ENCODE measurements at regions not wholly inside any gene's neighbourhood (a gene's known extent, or its start where the extent isn't known, plus 50 kb on each side); places are given as distances from the start of the nearest gene placed in this dataset.

DNA sequence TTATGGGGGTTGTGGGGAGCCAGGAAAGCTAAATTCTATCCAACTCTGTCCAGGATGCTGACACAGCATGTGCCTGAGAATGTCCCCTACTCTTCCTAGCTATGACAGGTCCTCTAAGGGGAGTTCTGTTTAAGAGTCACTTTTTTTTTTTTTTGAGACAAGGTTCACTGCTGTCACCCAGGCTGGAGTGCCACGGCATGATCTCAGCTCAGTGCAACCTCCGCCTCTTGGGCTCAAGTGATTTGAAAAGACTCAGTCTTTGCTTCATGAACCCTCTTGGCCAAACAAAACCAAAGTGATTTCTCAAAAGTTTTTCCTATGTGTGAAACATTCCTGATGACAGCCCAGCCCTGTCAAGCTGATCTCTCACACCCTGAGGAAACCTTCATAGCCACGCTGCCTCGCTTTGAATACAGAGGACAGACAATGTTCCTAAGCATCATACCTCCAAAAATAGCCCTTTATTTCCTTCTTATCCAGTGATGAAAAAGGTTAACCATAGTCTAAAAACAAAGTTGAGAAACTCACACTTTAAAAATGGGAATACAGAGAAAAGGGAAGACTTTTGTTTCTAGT, 105.5 kb upstream of the PROK2 start:
- intact Hi-C loops (cut with DNase I) = no loop called here
- TF ChIP-seq, protein P1, sequence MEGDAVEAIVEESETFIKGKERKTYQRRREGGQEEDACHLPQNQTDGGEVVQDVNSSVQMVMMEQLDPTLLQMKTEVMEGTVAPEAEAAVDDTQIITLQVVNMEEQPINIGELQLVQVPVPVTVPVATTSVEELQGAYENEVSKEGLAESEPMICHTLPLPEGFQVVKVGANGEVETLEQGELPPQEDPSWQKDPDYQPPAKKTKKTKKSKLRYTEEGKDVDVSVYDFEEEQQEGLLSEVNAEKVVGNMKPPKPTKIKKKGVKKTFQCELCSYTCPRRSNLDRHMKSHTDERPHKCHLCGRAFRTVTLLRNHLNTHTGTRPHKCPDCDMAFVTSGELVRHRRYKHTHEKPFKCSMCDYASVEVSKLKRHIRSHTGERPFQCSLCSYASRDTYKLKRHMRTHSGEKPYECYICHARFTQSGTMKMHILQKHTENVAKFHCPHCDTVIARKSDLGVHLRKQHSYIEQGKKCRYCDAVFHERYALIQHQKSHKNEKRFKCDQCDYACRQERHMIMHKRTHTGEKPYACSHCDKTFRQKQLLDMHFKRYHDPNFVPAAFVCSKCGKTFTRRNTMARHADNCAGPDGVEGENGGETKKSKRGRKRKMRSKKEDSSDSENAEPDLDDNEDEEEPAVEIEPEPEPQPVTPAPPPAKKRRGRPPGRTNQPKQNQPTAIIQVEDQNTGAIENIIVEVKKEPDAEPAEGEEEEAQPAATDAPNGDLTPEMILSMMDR (IDR thresholded peaks at IDR 0.05) = no peak
- TF ChIP-seq POLR2A (IDR thresholded peaks at IDR 0.05) = no peak
- no peak for DNase-seq
- Histone ChIP-seq H3K36me3 (no peaks in the 10 kb centered on the region), H3K27ac (no peak overlapping the region), H3K27me3 (no peaks in the 10 kb centered on the region), H3K4me1 (no peaks in the 10 kb centered on the region), H3K9me3 (no peaks in the 10 kb centered on the region), H3K4me3 (no peak overlapping the region)
- 82% methylated on average over 4 of the region's 4 CpGs for WGBS (ENCODE audit: insufficient coverage, low coverage, low lambda C conversion rate, missing lambda C conversion rate)
- no peak for ATAC-seq

DNA sequence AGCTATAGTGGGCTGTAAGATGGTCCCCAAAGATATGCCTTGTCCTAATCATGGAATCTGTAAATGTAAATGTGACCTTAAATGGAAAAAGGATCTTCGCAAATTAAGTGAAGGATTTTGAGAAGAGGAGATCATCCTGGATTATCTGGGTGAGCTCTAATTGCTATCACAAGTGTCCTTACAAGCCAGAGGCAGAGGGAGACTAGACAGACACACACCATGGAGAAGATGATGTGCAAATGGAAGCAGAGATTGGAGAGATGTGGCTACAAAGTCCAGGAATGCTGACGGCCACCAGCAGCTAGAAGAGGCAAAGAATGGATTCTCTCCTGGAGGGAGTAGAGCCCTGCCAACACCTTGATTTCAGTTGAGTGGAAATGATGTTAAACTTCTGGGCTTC, 102.3 kb upstream of the PROK2 start:
- TF ChIP-seq POLR2A (IDR thresholded peaks at IDR 0.05) = no peak
- TF ChIP-seq, protein P1 (IDR thresholded peaks at IDR 0.05) = no peak
- 79% methylated on average over 2 of the region's 2 CpGs for WGBS (ENCODE audit: insufficient coverage, low coverage, low lambda C conversion rate, missing lambda C conversion rate)
- Histone ChIP-seq H3K4me1 (no peaks in the 10 kb centered on the region), H3K27ac (no peak overlapping the region), H3K27me3 (no peaks in the 10 kb centered on the region), H3K9me3 (no peaks in the 10 kb centered on the region), H3K4me3 (no peak overlapping the region), H3K36me3 (no peaks in the 10 kb centered on the region)
- DNase-seq (no peak), ATAC-seq (no peak)
- intact Hi-C loops (cut with DNase I) = no loop called here

DNA sequence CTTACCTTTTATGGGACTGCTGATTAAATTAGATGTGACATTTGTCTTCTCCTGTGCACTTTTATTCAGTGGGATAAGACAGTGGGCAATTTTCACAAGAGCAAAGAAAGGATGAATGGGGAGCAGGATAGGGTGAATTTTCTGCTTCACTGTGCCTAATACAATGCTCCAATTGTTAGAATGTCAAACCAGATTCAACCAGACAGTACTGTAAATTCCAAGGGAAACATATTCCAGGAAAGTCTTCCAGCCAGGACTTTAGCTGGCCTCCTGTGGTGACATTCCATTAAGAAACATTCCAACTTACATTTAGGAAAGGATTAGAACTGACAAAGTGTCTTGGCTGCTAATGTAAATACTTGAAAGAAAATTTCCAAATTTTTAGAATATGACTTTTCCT, 100.1 kb upstream of the PROK2 start:
- Histone ChIP-seq H3K9me3 (no peaks in the 10 kb centered on the region), H3K36me3 (no peaks in the 10 kb centered on the region), H3K4me3 (no peak overlapping the region), H3K4me1 (no peaks in the 10 kb centered on the region), H3K27ac (no peak overlapping the region), H3K27me3 (no peaks in the 10 kb centered on the region)
- intact Hi-C loops (cut with DNase I) = no loop called here
- TF ChIP-seq POLR2A (IDR thresholded peaks at IDR 0.05) = no peak
- TF ChIP-seq, protein P1 (IDR thresholded peaks at IDR 0.05) = no peak
- ATAC-seq (no peak), DNase-seq (no peak)

DNA sequence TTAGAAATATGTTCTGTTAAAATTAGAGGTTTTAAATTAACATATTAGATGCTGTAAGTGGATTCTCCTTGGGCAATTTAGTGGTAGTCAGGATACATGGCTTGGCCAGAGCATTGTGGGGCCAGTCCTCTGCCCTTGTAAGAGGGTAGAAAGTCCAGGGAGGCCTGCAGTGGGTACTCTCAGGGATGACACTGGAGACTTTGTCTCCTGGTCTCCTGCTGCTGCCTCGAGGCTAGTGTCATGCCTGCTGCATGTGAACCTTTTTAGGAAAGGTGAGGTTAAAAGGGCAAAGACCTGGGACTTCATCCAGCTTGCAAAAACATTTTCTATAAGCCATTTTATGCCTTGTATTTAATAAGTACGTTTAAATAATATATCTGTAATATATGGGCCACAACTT, 96.8 kb upstream of the PROK2 start:
- no peak overlapping the region for H3K4me3 ChIP-seq
- WGBS (ENCODE audit: insufficient coverage, low coverage, low lambda C conversion rate, missing lambda C conversion rate) = 27% methylated on average over 2 of the region's 2 CpGs
- H3K4me1 ChIP-seq = no peaks in the 10 kb centered on the region
- H3K27ac ChIP-seq = no peak overlapping the region
- H3K9me3 ChIP-seq = no peaks in the 10 kb centered on the region
- DNase-seq (peak in 2 of 3 donors; percentile 37 to 58), ATAC-seq (peak; percentile 84 to 97 (median 87))
- intact Hi-C loops (cut with DNase I) = no loop called here
- no peaks in the 10 kb centered on the region for H3K36me3 ChIP-seq
- TF ChIP-seq, protein P1 (IDR thresholded peaks at IDR 0.05) = no peak
- TF ChIP-seq POLR2A (IDR thresholded peaks at IDR 0.05) = no peak
- no peaks in the 10 kb centered on the region for H3K27me3 ChIP-seq

DNA sequence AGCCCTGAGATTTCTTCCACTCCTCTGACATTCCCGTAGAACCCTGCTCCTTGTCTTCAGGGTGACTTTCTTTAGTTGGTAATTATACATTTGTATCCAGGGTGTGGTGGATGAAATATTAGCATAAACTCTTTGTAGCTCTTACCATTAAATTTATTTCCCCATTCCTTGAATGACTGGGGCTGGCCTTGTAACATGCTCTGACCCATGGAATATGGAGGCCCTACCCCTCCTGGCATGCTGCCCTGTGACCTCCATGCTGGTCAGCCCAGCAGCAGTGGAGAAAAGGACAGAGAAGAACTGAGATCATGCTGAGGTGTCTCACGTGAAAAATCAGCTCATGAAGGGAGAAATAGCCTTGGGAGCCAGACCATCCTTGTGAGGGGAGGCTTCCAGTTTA, 96.1 kb upstream of the PROK2 start:
- DNase-seq = peak in 1 of 3 donors; percentile 36

More for the DNA sequence above, 96.1 kb upstream of the PROK2 start:
- WGBS (ENCODE audit: insufficient coverage, low coverage, low lambda C conversion rate, missing lambda C conversion rate) = 94% methylated on average over 2 of the region's 2 CpGs
- Histone ChIP-seq H3K4me1 (no peaks in the 10 kb centered on the region), H3K9me3 (no peaks in the 10 kb centered on the region), H3K36me3 (no peaks in the 10 kb centered on the region), H3K4me3 (no peak overlapping the region), H3K27ac (no peak overlapping the region), H3K27me3 (no peaks in the 10 kb centered on the region)
- intact Hi-C loops (cut with DNase I) = no loop called here
- no peak for TF ChIP-seq POLR2A (IDR thresholded peaks at IDR 0.05)
- TF ChIP-seq, protein P1 (IDR thresholded peaks at IDR 0.05) = no peak
- peak in 2 of 4 donors; percentile 14 to 36 for ATAC-seq

Measured in right lobe of liver (tissue), 6 donors.